GM12872 (cell line): ENCODE measurements at regions not wholly inside any gene's neighbourhood (a gene's known extent, or its start where the extent isn't known, plus 50 kb on each side); places are given as distances from the start of the nearest gene placed in this dataset.

Source experiments
- CTCF ChIP-seq: IDR thresholded peaks from 3 replicates; pipeline ENCODE4 v1.5.1; 2011; ENCODE audit warnings: low read depth, mild to moderate bottlenecking, low read length, moderate library complexity; ENCODE audit not compliant: insufficient read depth

GRCh38 chr2:151153601-151154000 lies 108.1 kb downstream of the RBM43 start:
- no peak for TF ChIP-seq CTCF

- TF ChIP-seq CTCF = no peak
Measured at GRCh38 chr2:151150331-151151320, 111.0 kb downstream of the RBM43 start.

GRCh38 chr2:151138507-151138906 lies 123.2 kb downstream of the RBM43 start:
- TF ChIP-seq CTCF = no peak

- no peak for TF ChIP-seq CTCF
Measured at GRCh38 chr2:151137526-151137925, 124.1 kb downstream of the RBM43 start.

GRCh38 chr2:151120011-151120410 lies 141.7 kb downstream of the RBM43 start:
- no peak for TF ChIP-seq CTCF

GRCh38 chr2:151119374-151119773 lies 142.3 kb downstream of the RBM43 start:
- no peak for TF ChIP-seq CTCF

- TF ChIP-seq CTCF = no peak
Measured at GRCh38 chr2:151118269-151118668, 143.4 kb downstream of the RBM43 start.
